GM12878 (cell line): ENCODE measurements at regions not wholly inside any gene's neighbourhood (a gene's known extent, or its start where the extent isn't known, plus 50 kb on each side); places are given as distances from the start of the nearest gene placed in this dataset.

ENCODE experiments used
- ATAC-seq: fragments of 200-7000 bp; cut with Tn5 transposase; 3 replicates; pipeline ENCODE4 v1.9.1; 2020; ENCODE audit warnings: mild to moderate bottlenecking, moderate library complexity
- BruUV-seq: library from RNA; stranded (reverse); fragments of 400-500 nt; replicated peaks from 2 replicates; lab custom pipeline; 2021; lab: Mats Ljungman, UMichigan
- CTCF ChIA-PET: fragments of 300-600 bp; sonication (Branson Sonifier 250); formaldehyde crosslinking; extraction: SDS; loops from one replicate; lab custom pipeline; 2021; ENCODE audit warnings: inconsistent platforms; lab: Yijun Ruan, JAX
- POLR2A ChIA-PET: fragments of 350-600 bp; formaldehyde crosslinking; extraction: SDS; loops from one replicate; lab custom pipeline; 2021; ENCODE audit warnings: inconsistent platforms; lab: Charles Lee
- RAD21 ChIA-PET: fragments of 300-600 bp; sonication (Branson Sonifier 250); formaldehyde crosslinking; loops from one replicate; lab custom pipeline; 2023; ENCODE audit warnings: antibody characterized with exemption; ENCODE audit not compliant: unreplicated experiment; lab: Charles Lee
- SMC1A ChIA-PET: fragments of 300-600 bp; sonication (Branson Sonifier 250); formaldehyde crosslinking; loops from one replicate; lab custom pipeline; 2023; ENCODE audit not compliant: unreplicated experiment, uncharacterized antibody; lab: Charles Lee
- DNase-seq: peaks from one replicate; pipeline ENCODE4 v3.0.0-alpha.2; 2011; ENCODE audit warnings: low read depth, low spot score
- FAIRE-seq: peaks from 3 replicates; lab custom pipeline; 2011; peaks lifted over from hg19 to GRCh38; lab: Jason Lieb, UNC
- H2AFZ ChIP-seq: 2 replicates; pipeline ENCODE4 v1.6.0; 2011; ENCODE audit warnings: low read depth, low read length, control low read depth; ENCODE audit not compliant: control insufficient read depth
- H3K27ac ChIP-seq: 2 replicates; pipeline ENCODE4 v1.5.1; 2011; ENCODE audit warnings: control low read depth; ENCODE audit not compliant: control insufficient read depth, insufficient read depth
- H3K27me3 ChIP-seq, 2 experiments: replicated peaks in 1 of 2; 2 replicates each; pipeline versions ENCODE4 v1.6.0 to v1.6.1; 2011; ENCODE audit warnings: low read length in 1 of 2; ENCODE audit not compliant: control insufficient read depth in 2 of 2, insufficient read depth in 2 of 2
- H3K36me3 ChIP-seq, 2 experiments: 2 replicates each; pipeline ENCODE4 v1.5.1; 2011; ENCODE audit warnings: low read length in 1 of 2; ENCODE audit not compliant: control insufficient read depth in 2 of 2, insufficient read depth in 2 of 2
- H3K4me1 ChIP-seq: 2 replicates; pipeline ENCODE4 v1.6.1; 2011; ENCODE audit warnings: mild to moderate bottlenecking, low read length, moderate library complexity, mixed read lengths; ENCODE audit not compliant: control insufficient read depth, insufficient read depth
- H3K4me2 ChIP-seq: 2 replicates; pipeline ENCODE4 v1.6.0; 2011; ENCODE audit warnings: control low read depth; ENCODE audit not compliant: control insufficient read depth, insufficient read depth
- H3K4me3 ChIP-seq: fragments of 200-600 bp; sonication (generic); 2 replicates; pipeline ENCODE4 v1.5.1; 2016
- H3K79me2 ChIP-seq: 2 replicates; pipeline ENCODE4 v1.6.0; 2011; ENCODE audit warnings: low read length; ENCODE audit not compliant: control insufficient read depth, insufficient read depth
- H3K9ac ChIP-seq: 2 replicates; pipeline ENCODE4 v1.8.0; 2011; ENCODE audit warnings: low read length, control low read depth, mixed read lengths; ENCODE audit not compliant: control insufficient read depth, insufficient read depth
- H3K9me3 ChIP-seq: replicated peaks from 3 replicates; pipeline ENCODE4 v1.5.1; 2011; ENCODE audit warnings: mild to moderate bottlenecking, low read length; ENCODE audit not compliant: control insufficient read depth, insufficient read depth
- H4K20me1 ChIP-seq: 2 replicates; pipeline ENCODE4 v1.6.0; 2011; ENCODE audit not compliant: control insufficient read depth, insufficient read depth
- CBX3 ChIP-seq: fragments of 200-600 bp; sonication (generic); IDR thresholded peaks from 2 replicates; pipeline ENCODE4 v1.6.1; 2016; ENCODE audit warnings: low read depth, borderline replicate concordance
- CHD4 ChIP-seq: fragments of 200-600 bp; sonication (generic); IDR thresholded peaks from 2 replicates; pipeline ENCODE4 v1.6.1; 2016; ENCODE audit warnings: mild to moderate bottlenecking
- DPF2 ChIP-seq: fragments of 450-650 bp; IDR thresholded peaks from 2 replicates; pipeline ENCODE4 v1.6.1; 2017; ENCODE audit warnings: mild to moderate bottlenecking
- FOXM1 ChIP-seq: IDR thresholded peaks from 2 replicates; pipeline ENCODE4 v1.6.1; 2012; ENCODE audit warnings: low read depth, mild to moderate bottlenecking, inconsistent platforms, low read length, moderate library complexity
- IKZF1 ChIP-seq: fragments of 450-650 bp; conservative IDR thresholded peaks from 2 replicates; pipeline ENCODE4 v1.6.1; 2017; ENCODE audit warnings: antibody characterized with exemption, mild to moderate bottlenecking
- LARP7 ChIP-seq: fragments of 450-650 bp; IDR thresholded peaks from 2 replicates; pipeline ENCODE4 v1.6.1; 2017; ENCODE audit warnings: mild to moderate bottlenecking
- RFX5 ChIP-seq: IDR thresholded peaks from 2 replicates; pipeline ENCODE4 v1.6.1; 2011; ENCODE audit warnings: low read depth, low read length, improper control_type of control experiment
- RUNX3 ChIP-seq: IDR thresholded peaks from 2 replicates; pipeline ENCODE4 v1.6.1; 2012; ENCODE audit warnings: low read length, inconsistent platforms
- SRF ChIP-seq, 2 experiments: IDR thresholded peaks; 2 replicates each; pipeline ENCODE4 v1.6.1; 2011; ENCODE audit warnings: low read depth in 2 of 2, low read length in 2 of 2, mild to moderate bottlenecking in 1 of 2, moderate library complexity in 1 of 2
- SUZ12 ChIP-seq: fragments of 200-600 bp; sonication (generic); IDR thresholded peaks from one replicate; pipeline ENCODE4 v1.6.1; 2018; ENCODE audit warnings: antibody characterized with exemption, mild to moderate bottlenecking; ENCODE audit not compliant: unreplicated experiment
- TCF7 ChIP-seq: IDR thresholded peaks from 2 replicates; pipeline ENCODE4 v1.6.1; 2014; ENCODE audit warnings: antibody characterized with exemption, borderline replicate concordance
- ZNF217 ChIP-seq: fragments of 450-650 bp; IDR thresholded peaks from 2 replicates; pipeline ENCODE4 v1.6.1; 2017; ENCODE audit warnings: antibody characterized with exemption, mild to moderate bottlenecking
- ZNF274 ChIP-seq: IDR thresholded peaks from one replicate; pipeline ENCODE4 v1.8.0; 2011; ENCODE audit not compliant: insufficient read length, insufficient read depth
- WGBS: methylation state at CpG from one replicate; pipeline ENCODE4 v1.1.6; 2016; ENCODE audit warnings: low lambda C conversion rate; ENCODE audit not compliant: insufficient replicate concordance, insufficient coverage; ENCODE audit errors: missing lambda C conversion rate; 5-methylcytosine and 5-hydroxymethylcytosine counted together
- in situ Hi-C: fragments of 300-500 bp; cut with MboI; formaldehyde crosslinking; loops from 9 replicates; pipeline ENCODE4 v1.14.3; 2018; ENCODE audit warnings: mixed read lengths
- intact Hi-C: fragments of 100-400 bp; cut with micrococcal nuclease; formaldehyde crosslinking; loops from one replicate; pipeline ENCODE4 v1.14.2; 2022; ENCODE audit not compliant: unreplicated experiment
- TF ChIP-seq, protein P1 (sequence below): fragments of 450-650 bp; IDR thresholded peaks from 2 replicates; pipeline ENCODE4 v1.6.1; 2016; ENCODE audit warnings: mild to moderate bottlenecking
- TF ChIP-seq, protein P2 (sequence below): fragments of 450-650 bp; formaldehyde crosslinking; IDR thresholded peaks from 2 replicates; pipeline ENCODE4 v1.5.0; 2022; ENCODE audit warnings: mild to moderate bottlenecking, missing genetic modification characterization

- CTCF ChIA-PET, result no interaction called here
- Histone ChIP-seq H3K27me3 (no peaks in the 10 kb centered on the region), H3K79me2 (no peaks in the 10 kb centered on the region), H3K36me3 (no peaks in the 10 kb centered on the region), H3K9ac (no peak overlapping the region), H3K9me3 (no peaks in the 10 kb centered on the region), H2AFZ (no peak overlapping the region), H3K27ac (no peak overlapping the region), H3K4me3 (no peak overlapping the region), H4K20me1 (no peaks in the 10 kb centered on the region), H3K4me1 (no peaks in the 10 kb centered on the region), H3K4me2 (no peak overlapping the region)
- intact Hi-C loops, result no loop called here
- POLR2A ChIA-PET, result no interaction called here
- in situ Hi-C loops, result no loop called here
- FAIRE-seq, result no peak
- no peak for DNase-seq
- TF ChIP-seq CBX3, result no peak
- TF ChIP-seq TCF7, result peak; percentile 90
- no peak for TF ChIP-seq CHD4
- TF ChIP-seq, protein P1, sequence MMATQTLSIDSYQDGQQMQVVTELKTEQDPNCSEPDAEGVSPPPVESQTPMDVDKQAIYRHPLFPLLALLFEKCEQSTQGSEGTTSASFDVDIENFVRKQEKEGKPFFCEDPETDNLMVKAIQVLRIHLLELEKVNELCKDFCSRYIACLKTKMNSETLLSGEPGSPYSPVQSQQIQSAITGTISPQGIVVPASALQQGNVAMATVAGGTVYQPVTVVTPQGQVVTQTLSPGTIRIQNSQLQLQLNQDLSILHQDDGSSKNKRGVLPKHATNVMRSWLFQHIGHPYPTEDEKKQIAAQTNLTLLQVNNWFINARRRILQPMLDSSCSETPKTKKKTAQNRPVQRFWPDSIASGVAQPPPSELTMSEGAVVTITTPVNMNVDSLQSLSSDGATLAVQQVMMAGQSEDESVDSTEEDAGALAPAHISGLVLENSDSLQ, result no peak
- TF ChIP-seq, protein P2, sequence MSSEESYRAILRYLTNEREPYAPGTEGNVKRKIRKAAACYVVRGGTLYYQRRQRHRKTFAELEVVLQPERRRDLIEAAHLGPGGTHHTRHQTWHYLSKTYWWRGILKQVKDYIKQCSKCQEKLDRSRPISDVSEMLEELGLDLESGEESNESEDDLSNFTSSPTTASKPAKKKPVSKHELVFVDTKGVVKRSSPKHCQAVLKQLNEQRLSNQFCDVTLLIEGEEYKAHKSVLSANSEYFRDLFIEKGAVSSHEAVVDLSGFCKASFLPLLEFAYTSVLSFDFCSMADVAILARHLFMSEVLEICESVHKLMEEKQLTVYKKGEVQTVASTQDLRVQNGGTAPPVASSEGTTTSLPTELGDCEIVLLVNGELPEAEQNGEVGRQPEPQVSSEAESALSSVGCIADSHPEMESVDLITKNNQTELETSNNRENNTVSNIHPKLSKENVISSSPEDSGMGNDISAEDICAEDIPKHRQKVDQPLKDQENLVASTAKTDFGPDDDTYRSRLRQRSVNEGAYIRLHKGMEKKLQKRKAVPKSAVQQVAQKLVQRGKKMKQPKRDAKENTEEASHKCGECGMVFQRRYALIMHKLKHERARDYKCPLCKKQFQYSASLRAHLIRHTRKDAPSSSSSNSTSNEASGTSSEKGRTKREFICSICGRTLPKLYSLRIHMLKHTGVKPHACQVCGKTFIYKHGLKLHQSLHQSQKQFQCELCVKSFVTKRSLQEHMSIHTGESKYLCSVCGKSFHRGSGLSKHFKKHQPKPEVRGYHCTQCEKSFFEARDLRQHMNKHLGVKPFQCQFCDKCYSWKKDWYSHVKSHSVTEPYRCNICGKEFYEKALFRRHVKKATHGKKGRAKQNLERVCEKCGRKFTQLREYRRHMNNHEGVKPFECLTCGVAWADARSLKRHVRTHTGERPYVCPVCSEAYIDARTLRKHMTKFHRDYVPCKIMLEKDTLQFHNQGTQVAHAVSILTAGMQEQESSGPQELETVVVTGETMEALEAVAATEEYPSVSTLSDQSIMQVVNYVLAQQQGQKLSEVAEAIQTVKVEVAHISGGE, result no peak
- no peak for TF ChIP-seq FOXM1
- no peak for TF ChIP-seq ZNF217
- no peak for TF ChIP-seq DPF2
- TF ChIP-seq IKZF1, result no peak
- TF ChIP-seq ZNF274, result no peak
- no peak for TF ChIP-seq SUZ12
- TF ChIP-seq LARP7, result no peak
- no peak for TF ChIP-seq RFX5
- TF ChIP-seq RUNX3, result peak; percentile 85; the same call in 1 of the 2 replicates
- TF ChIP-seq SRF (IDR thresholded peaks at IDR 0.05; ENCODE audit: low read depth in 2 of 2, low read length in 2 of 2), result peak in 1 of 2 experiments; percentile 53; a peak in 1 of 4 replicates
- RAD21 ChIA-PET, result no interaction called here
- 28% methylated on average over 7 of the region's 7 CpGs for WGBS
- ATAC-seq, result peak; percentile 67
- SMC1A ChIA-PET, result interaction anchor here (0.9 kb wide), 1 partner anchor 46 kb away, joined by 3 read pairs; no protein-coding TSS in a partner anchor
- no TSS peak for BruUV-seq
Measured at GRCh38 chr3:164608554-164609276, 469.6 kb downstream of the SI start.
